ENCODE measurements at regions not wholly inside any gene's neighbourhood (a gene's known extent, or its start where the extent isn't known, plus 50 kb on each side); places are given as distances from the start of the nearest gene placed in this dataset.

DNA sequence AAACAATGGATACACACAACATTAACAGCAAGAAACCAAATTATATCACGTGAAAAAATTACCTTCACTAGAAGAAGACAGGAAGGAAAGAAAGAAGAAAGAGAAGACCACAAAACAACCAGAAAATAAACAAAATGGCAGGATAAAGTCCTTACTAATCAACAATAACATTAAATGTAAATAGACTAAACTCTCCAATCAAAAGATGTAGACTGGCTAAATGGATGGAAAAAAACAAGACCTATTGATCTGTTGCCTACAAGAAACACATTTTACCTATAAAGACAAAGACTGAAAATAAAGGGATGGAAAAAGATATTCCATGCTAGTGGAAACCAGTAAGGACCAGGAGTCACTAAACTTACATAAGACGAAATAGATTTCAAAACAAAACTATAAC is 167.0 kb upstream of the ZC3H15 start:
- TF ChIP-seq POLR2A (IDR thresholded peaks at IDR 0.05): no peak
- TF ChIP-seq, protein P1, sequence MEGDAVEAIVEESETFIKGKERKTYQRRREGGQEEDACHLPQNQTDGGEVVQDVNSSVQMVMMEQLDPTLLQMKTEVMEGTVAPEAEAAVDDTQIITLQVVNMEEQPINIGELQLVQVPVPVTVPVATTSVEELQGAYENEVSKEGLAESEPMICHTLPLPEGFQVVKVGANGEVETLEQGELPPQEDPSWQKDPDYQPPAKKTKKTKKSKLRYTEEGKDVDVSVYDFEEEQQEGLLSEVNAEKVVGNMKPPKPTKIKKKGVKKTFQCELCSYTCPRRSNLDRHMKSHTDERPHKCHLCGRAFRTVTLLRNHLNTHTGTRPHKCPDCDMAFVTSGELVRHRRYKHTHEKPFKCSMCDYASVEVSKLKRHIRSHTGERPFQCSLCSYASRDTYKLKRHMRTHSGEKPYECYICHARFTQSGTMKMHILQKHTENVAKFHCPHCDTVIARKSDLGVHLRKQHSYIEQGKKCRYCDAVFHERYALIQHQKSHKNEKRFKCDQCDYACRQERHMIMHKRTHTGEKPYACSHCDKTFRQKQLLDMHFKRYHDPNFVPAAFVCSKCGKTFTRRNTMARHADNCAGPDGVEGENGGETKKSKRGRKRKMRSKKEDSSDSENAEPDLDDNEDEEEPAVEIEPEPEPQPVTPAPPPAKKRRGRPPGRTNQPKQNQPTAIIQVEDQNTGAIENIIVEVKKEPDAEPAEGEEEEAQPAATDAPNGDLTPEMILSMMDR (IDR thresholded peaks at IDR 0.05): no peak
- no peak for DNase-seq
- H3K27ac ChIP-seq: no peak overlapping the region
- no peaks in the 10 kb centered on the region for H3K36me3 ChIP-seq
- H3K27me3 ChIP-seq: no peaks in the 10 kb centered on the region
- peaks cover 0 to 7% (median 0%) of the 10 kb centered on the region in 3 donors for H3K9me3 ChIP-seq
- H3K4me3 ChIP-seq: no peak overlapping the region
- intact Hi-C loops (cut with DNase I): no loop called here
- WGBS, 2 donors: 88 to 89% methylated on average over 2 of the region's 2 CpGs
- no peaks in the 10 kb centered on the region for H3K4me1 ChIP-seq

- H3K4me1 ChIP-seq: no peaks in the 10 kb centered on the region
- intact Hi-C loops (cut with DNase I): no loop called here
- TF ChIP-seq, protein P1 (IDR thresholded peaks at IDR 0.05): no peak
- no peak for TF ChIP-seq POLR2A (IDR thresholded peaks at IDR 0.05)
- 70 to 77% methylated on average over 2 of the region's 2 CpGs for WGBS, 2 donors
- H3K9me3 ChIP-seq: peaks cover 0 to 4% (median 0%) of the 10 kb centered on the region in 3 donors
- H3K27me3 ChIP-seq: no peaks in the 10 kb centered on the region
- H3K4me3 ChIP-seq: no peak overlapping the region
- DNase-seq: no peak
- H3K36me3 ChIP-seq: no peaks in the 10 kb centered on the region
- no peak overlapping the region for H3K27ac ChIP-seq
These were observed 160.1 kb upstream of the ZC3H15 start for GRCh38 chr2:186325827-186326535.

DNA sequence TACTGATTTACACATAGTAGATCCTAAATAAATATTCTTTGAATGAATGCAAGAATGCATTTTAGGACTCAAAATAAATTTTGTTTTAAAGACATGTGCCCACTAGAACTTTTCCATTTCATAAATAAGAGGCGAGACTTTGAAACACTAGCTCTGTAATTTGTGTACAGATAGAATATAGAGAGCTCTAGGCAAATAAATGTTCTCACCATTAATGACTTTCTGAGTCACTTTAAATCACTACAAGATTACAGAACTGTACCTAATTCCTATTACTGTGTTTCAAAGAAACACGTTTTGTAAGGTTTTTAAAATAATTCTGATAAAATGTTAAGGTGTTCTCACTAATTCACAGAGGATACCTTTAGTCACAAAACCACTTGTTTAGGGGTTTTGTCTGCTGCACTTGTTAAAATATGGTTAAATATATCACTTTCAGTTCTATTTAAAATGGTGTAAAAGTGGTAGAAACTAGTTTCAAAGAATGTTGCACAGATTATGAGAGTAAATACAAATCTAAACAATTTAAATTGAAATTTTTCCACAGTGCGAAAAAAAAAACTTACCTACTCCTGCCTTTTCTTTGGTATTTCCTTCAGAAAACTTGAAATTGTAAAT is 158.7 kb upstream of the ZC3H15 start:
- intact Hi-C loops (cut with DNase I): no loop called here
- DNase-seq: no peak
- Histone ChIP-seq H3K27ac (no peak overlapping the region), H3K9me3 (peaks cover 0 to 4% (median 0%) of the 10 kb centered on the region in 3 donors), H3K36me3 (no peaks in the 10 kb centered on the region), H3K4me3 (no peak overlapping the region), H3K27me3 (no peaks in the 10 kb centered on the region), H3K4me1 (no peaks in the 10 kb centered on the region)
- 77 to 81% methylated on average over 3 of the region's 3 CpGs for WGBS, 2 donors
- TF ChIP-seq, protein P1 (IDR thresholded peaks at IDR 0.05): no peak
- TF ChIP-seq POLR2A (IDR thresholded peaks at IDR 0.05): no peak

GRCh38 chr2:186328838-186329237 is 157.2 kb upstream of the ZC3H15 start:
- intact Hi-C loops (cut with DNase I): no loop called here
- Histone ChIP-seq H3K4me3 (no peak overlapping the region), H3K27me3 (no peaks in the 10 kb centered on the region), H3K4me1 (no peaks in the 10 kb centered on the region), H3K27ac (no peak overlapping the region), H3K9me3 (peaks cover 0 to 4% (median 0%) of the 10 kb centered on the region in 3 donors), H3K36me3 (no peaks in the 10 kb centered on the region)
- DNase-seq: no peak
- TF ChIP-seq POLR2A (IDR thresholded peaks at IDR 0.05): no peak
- TF ChIP-seq, protein P1 (IDR thresholded peaks at IDR 0.05): no peak

GRCh38 chr2:186330050-186330449 is 156.0 kb upstream of the ZC3H15 start:
- no peak for DNase-seq
- H3K27ac ChIP-seq: no peak overlapping the region
- H3K4me3 ChIP-seq: no peak overlapping the region
- intact Hi-C loops (cut with DNase I): no loop called here
- TF ChIP-seq, protein P1 (IDR thresholded peaks at IDR 0.05): no peak
- TF ChIP-seq POLR2A (IDR thresholded peaks at IDR 0.05): no peak
- H3K4me1 ChIP-seq: no peaks in the 10 kb centered on the region
- 84 to 88% methylated on average over 1 of the region's 1 CpG for WGBS, 2 donors
- no peaks in the 10 kb centered on the region for H3K27me3 ChIP-seq
- H3K9me3 ChIP-seq: peaks cover 0 to 4% (median 0%) of the 10 kb centered on the region in 3 donors
- H3K36me3 ChIP-seq: no peaks in the 10 kb centered on the region

Data from esophagus squamous epithelium (tissue), 5 donors.